Endothelial cell of umbilical vein (primary cell): ENCODE measurements at regions not wholly inside any gene's neighbourhood (a gene's known extent, or its start where the extent isn't known, plus 50 kb on each side); places are given as distances from the start of the nearest gene placed in this dataset.

Experiments
- BruUV-seq: library from RNA; stranded (reverse); fragments of 400-500 nt; replicated peaks from 2 replicates; lab custom pipeline; 2021; lab: Mats Ljungman, UMichigan
- CTCF ChIA-PET: fragments of 300-600, 350-600 bp; sonication (Branson Sonifier 250); formaldehyde crosslinking; loops from one replicate; lab custom pipeline; 2021; ENCODE audit warnings: antibody characterized with exemption, inconsistent platforms; lab: Charles Lee
- POLR2A ChIA-PET: fragments of 300-600, 350-600 bp; sonication (Branson Sonifier 250); formaldehyde crosslinking; loops from one replicate; lab custom pipeline; 2021; ENCODE audit warnings: antibody characterized with exemption, inconsistent platforms; lab: Charles Lee
- DNase-seq: peaks from one replicate; pipeline ENCODE4 v3.0.0-alpha.2; 2011; ENCODE audit warnings: low read depth, low spot score
- FAIRE-seq: peaks from 2 replicates; lab custom pipeline; 2011; peaks lifted over from hg19 to GRCh38; lab: Jason Lieb, UNC
- H2AFZ ChIP-seq: 2 replicates; pipeline ENCODE4 v1.6.0; 2012; ENCODE audit warnings: low read depth, low read length, control low read depth, inconsistent platforms
- H3K27ac ChIP-seq: 2 replicates; pipeline ENCODE4 v1.5.1; 2011; ENCODE audit warnings: low read depth, mild to moderate bottlenecking, control low read depth, low read length, moderate library complexity; ENCODE audit not compliant: insufficient read depth
- H3K27me3 ChIP-seq, 2 experiments: 2 replicates each; pipeline versions ENCODE4 v1.6.0 to v1.6.1; 2011; ENCODE audit warnings: low read length in 2 of 2, mixed read lengths in 1 of 2; ENCODE audit not compliant: control insufficient read depth in 2 of 2, insufficient read depth in 2 of 2
- H3K36me3 ChIP-seq, 2 experiments: 2 replicates in 1 of 2; 3 replicates in 1 of 2; pipeline ENCODE4 v1.5.1; 2011; ENCODE audit warnings: low read length in 2 of 2, mild to moderate bottlenecking in 1 of 2, moderate library complexity in 1 of 2; ENCODE audit not compliant: control insufficient read depth in 2 of 2, insufficient read depth in 2 of 2; ENCODE audit errors: extremely low read depth in 1 of 2
- H3K4me1 ChIP-seq: 3 replicates; pipeline ENCODE4 v1.5.1; 2011; ENCODE audit warnings: mild to moderate bottlenecking, low read length; ENCODE audit not compliant: control insufficient read depth, insufficient read depth; ENCODE audit errors: extremely low read depth
- H3K4me2 ChIP-seq: 2 replicates; pipeline ENCODE4 v1.6.1; 2011; ENCODE audit warnings: low read length, control low read depth, mixed read lengths; ENCODE audit not compliant: insufficient read depth
- H3K4me3 ChIP-seq, 3 experiments: fragments of 200-600 bp in 1 of 3; sonication (generic), shearing (Covaris generic) in 1 of 3; replicated peaks in 1 of 3; 2 replicates each; pipeline ENCODE4 v1.5.1; 2011 to 2016; ENCODE audit warnings: control low read depth in 3 of 3, low read length in 3 of 3, mild to moderate bottlenecking in 2 of 3, inconsistent platforms in 1 of 3, low read depth in 1 of 3, moderate library complexity in 1 of 3; ENCODE audit not compliant: insufficient read depth in 1 of 3
- H3K79me2 ChIP-seq: 2 replicates; pipeline ENCODE4 v1.6.0; 2012; ENCODE audit warnings: low read length, inconsistent platforms; ENCODE audit not compliant: control insufficient read depth, insufficient read depth
- H3K9ac ChIP-seq: replicated peaks from 2 replicates; pipeline ENCODE3; 2011; ENCODE audit warnings: low read length, control low read depth; ENCODE audit not compliant: insufficient read depth; ENCODE audit errors: extremely low read depth
- H3K9me1 ChIP-seq: replicated peaks from 3 replicates; pipeline ENCODE4 v1.6.0; 2011; ENCODE audit warnings: mild to moderate bottlenecking, low read length; ENCODE audit not compliant: control insufficient read depth, insufficient read depth; ENCODE audit errors: extremely low read depth
- H3K9me3 ChIP-seq: replicated peaks from 2 replicates; pipeline ENCODE4 v1.5.1; 2012; ENCODE audit warnings: low read length, inconsistent platforms; ENCODE audit not compliant: control insufficient read depth, insufficient read depth
- H4K20me1 ChIP-seq: replicated peaks from 2 replicates; pipeline ENCODE3; 2011; ENCODE audit warnings: mild to moderate bottlenecking, low read length; ENCODE audit not compliant: control insufficient read depth, insufficient read depth; ENCODE audit errors: extremely low read depth
- CTCF ChIP-seq, 2 donors: IDR thresholded peaks; 1 replicate in 1 of 2; 2 replicates in 1 of 2; pipeline ENCODE4 v1.5.1; 2011; ENCODE audit warnings: low read length in 2 of 2, mild to moderate bottlenecking in 2 of 2, moderate library complexity in 2 of 2, control low read depth in 1 of 2, inconsistent platforms in 1 of 2, low read depth in 1 of 2; ENCODE audit not compliant: insufficient read depth in 1 of 2; ENCODE audit errors: extremely low read depth in 1 of 2
- EZH2 ChIP-seq: IDR thresholded peaks from 2 replicates; pipeline ENCODE4 v1.6.1; 2012; ENCODE audit warnings: borderline replicate concordance, low read depth, mild to moderate bottlenecking, moderate library complexity, low read length, inconsistent platforms; ENCODE audit not compliant: severe bottlenecking
- FOS ChIP-seq: IDR thresholded peaks from 2 replicates; pipeline ENCODE4 v1.6.1; 2011; ENCODE audit warnings: mild to moderate bottlenecking, low read length, moderate library complexity, borderline replicate concordance; ENCODE audit not compliant: insufficient read depth
- GATA2 ChIP-seq: IDR thresholded peaks from 2 replicates; pipeline ENCODE4 v1.7.0; 2011; ENCODE audit warnings: low read depth, mild to moderate bottlenecking, moderate library complexity, mixed read lengths, low read length; ENCODE audit not compliant: insufficient read length, insufficient read depth
- JUN ChIP-seq: IDR thresholded peaks from 2 replicates; pipeline ENCODE4 v1.6.1; 2011; ENCODE audit warnings: borderline replicate concordance, low read depth; ENCODE audit not compliant: insufficient read length, insufficient read depth
- MAX ChIP-seq: IDR thresholded peaks from 2 replicates; pipeline ENCODE4 v1.6.1; 2011; ENCODE audit not compliant: insufficient read depth, insufficient read length
- MYC ChIP-seq: IDR thresholded peaks from one replicate; pipeline ENCODE4 v1.6.1; 2011; ENCODE audit warnings: mild to moderate bottlenecking, low read depth, low read length
- POLR2A ChIP-seq: IDR thresholded peaks from 2 replicates; pipeline ENCODE4 v1.6.1; 2012; ENCODE audit warnings: low read depth, mild to moderate bottlenecking, control low read depth, low read length
- POLR2AphosphoS5 ChIP-seq: IDR thresholded peaks from 2 replicates; pipeline ENCODE4 v1.6.1; 2012; ENCODE audit warnings: low read depth, mild to moderate bottlenecking, control low read depth, low read length, moderate library complexity; ENCODE audit not compliant: insufficient read depth
- dilution Hi-C: fragments of 300-500 bp; cut with MboI; formaldehyde crosslinking; loops from one replicate; pipeline ENCODE4 v1.15.0; 2019; ENCODE audit warnings: low sequenced_read_pairs; ENCODE audit not compliant: extremely low pct_ligation_motif_present
- intact Hi-C: fragments of 100-400 bp; cut with micrococcal nuclease; formaldehyde crosslinking; loops from one replicate; pipeline ENCODE4 v1.10.0; 2022

GRCh38 chr4:32129967-32130366, 1409.8 kb downstream of the PCDH7 start:
- no peak overlapping the region for H3K9ac ChIP-seq
- no peaks in the 10 kb centered on the region for H3K9me1 ChIP-seq
- H3K36me3 ChIP-seq: no peaks in the 10 kb centered on the region
- H3K27ac ChIP-seq: no peak overlapping the region
- no peaks in the 10 kb centered on the region for H3K4me1 ChIP-seq
- intact Hi-C loops (no loop called here), dilution Hi-C loops (no loop called here)
- H3K79me2 ChIP-seq: no peaks in the 10 kb centered on the region
- FAIRE-seq: no peak
- TF ChIP-seq GATA2 (no peak), POLR2AphosphoS5 (no peak), FOS (no peak), MYC (no peak), MAX (no peak), POLR2A (no peak), CTCF (IDR thresholded peaks at IDR 0.05; ENCODE audit: extremely low read depth in 1 of 2, insufficient read depth in 1 of 2, low read depth in 1 of 2, low read length in 2 of 2) (no peak), JUN (no peak), EZH2 (no peak)
- DNase-seq: no peak
- ChIA-PET POLR2A (no interaction called here), CTCF (interaction anchor here (1.5 kb wide), 1 partner anchor 18 kb away, joined by 5 read pairs; no protein-coding TSS in a partner anchor)
- H3K4me3 ChIP-seq: no peak overlapping the region
- no TSS peak for BruUV-seq
- H3K27me3 ChIP-seq: no peaks in the 10 kb centered on the region
- no peaks in the 10 kb centered on the region for H3K9me3 ChIP-seq
- no peaks in the 10 kb centered on the region for H4K20me1 ChIP-seq
- H2AFZ ChIP-seq: no peak overlapping the region
- no peak overlapping the region for H3K4me2 ChIP-seq
